ENCODE measurements at regions not wholly inside any gene's neighbourhood (a gene's known extent, or its start where the extent isn't known, plus 50 kb on each side); places are given as distances from the start of the nearest gene placed in this dataset.

- no peak overlapping the region for H3K27ac ChIP-seq (ENCODE audit: extremely low read length, insufficient read depth, low read length)
- ATAC-seq (no peak), DNase-seq (ENCODE audit: low spot score) (no peak), FAIRE-seq (no peak)
- in situ Hi-C loops (cut with HindIII; ENCODE audit: extremely low pct_ligation_motif_present, low pct_unique_long_range_greater_than_20kb) = no loop called here
- TF ChIP-seq HDAC2 (CRISPR knock-in tag; IDR thresholded peaks at IDR 0.05) = no peak
- no peak for TF ChIP-seq IRF9 (CRISPR knock-in tag; IDR thresholded peaks at IDR 0.05; ENCODE audit: borderline replicate concordance)
- TF ChIP-seq ISL2 (CRISPR knock-in tag; IDR thresholded peaks at IDR 0.05) = no peak
- no peak for TF ChIP-seq LBX2 (CRISPR knock-in tag; IDR thresholded peaks at IDR 0.05; ENCODE audit: borderline replicate concordance)
- no peak for TF ChIP-seq HNF4G (IDR thresholded peaks at IDR 0.05; ENCODE audit: borderline replicate concordance, low read depth, low read length)
- TF ChIP-seq HNF4G (CRISPR knock-in tag; IDR thresholded peaks at IDR 0.05; ENCODE audit: borderline replicate concordance, low read depth) = no peak
- no peak for TF ChIP-seq ELF4 (CRISPR knock-in tag; IDR thresholded peaks at IDR 0.05; ENCODE audit: borderline replicate concordance)
- TF ChIP-seq HIVEP1 (CRISPR knock-in tag; IDR thresholded peaks at IDR 0.05) = no peak
- TF ChIP-seq STAT5B (CRISPR knock-in tag; IDR thresholded peaks at IDR 0.05) = no peak
- no peak for TF ChIP-seq FOXP1 (IDR thresholded peaks at IDR 0.05)
- TF ChIP-seq FOXP1 (CRISPR knock-in tag; IDR thresholded peaks at IDR 0.05) = no peak
- no peak for TF ChIP-seq SP4 (CRISPR knock-in tag; IDR thresholded peaks at IDR 0.05)
- TF ChIP-seq ZNF558 (CRISPR knock-in tag; IDR thresholded peaks at IDR 0.05; ENCODE audit: borderline replicate concordance) = no peak
- TF ChIP-seq LRRFIP1 (CRISPR knock-in tag; conservative IDR thresholded peaks at IDR 0.05) = no peak
- no peak for TF ChIP-seq ZNF790 (CRISPR knock-in tag; IDR thresholded peaks at IDR 0.05; ENCODE audit: borderline replicate concordance)
- ChIA-PET CTCF (ENCODE audit: low intra/inter-chr PET ratio, low total read pairs) (no interaction called here), POLR2A (no interaction called here)
- no peaks in the 10 kb centered on the region for H4K20me1 ChIP-seq (ENCODE audit: insufficient read depth, low read length)
- 35% methylated on average over 5 of the region's 5 CpGs for WGBS (ENCODE audit: low lambda C conversion rate)
- no peaks in the 10 kb centered on the region for H3K4me1 ChIP-seq (ENCODE audit: insufficient read depth, low read length)
- H2AFZ ChIP-seq (ENCODE audit: low read length) = no peak overlapping the region
- H3K9me3 ChIP-seq (ENCODE audit: low read length) = no peaks in the 10 kb centered on the region
- no TSS peak for BruUV-seq (replicated peaks)
- no peaks in the 10 kb centered on the region for H3K36me3 ChIP-seq (replicated peaks in 1 of 2; ENCODE audit: control insufficient read depth in 1 of 2, insufficient read depth in 2 of 2, low read length in 2 of 2)
- H3K27me3 ChIP-seq (ENCODE audit: control insufficient read depth in 1 of 2, insufficient read depth in 2 of 2, low read length in 2 of 2) = peaks cover 1 to 32% of the 10 kb centered on the region in 2 experiments; a peak in 3 of 5 replicates
- no peak overlapping the region for H3K4me3 ChIP-seq (replicated peaks in 1 of 3; ENCODE audit: insufficient read depth in 1 of 3, low read depth in 2 of 3, low read length in 3 of 3)
- no peak overlapping the region for H3K9ac ChIP-seq (ENCODE audit: insufficient read depth, low read depth, low read length)
- H3K4me2 ChIP-seq (ENCODE audit: low read depth, low read length) = no peak overlapping the region
- no peaks in the 10 kb centered on the region for H3K79me2 ChIP-seq (ENCODE audit: insufficient read depth, low read length)
- intact Hi-C loops (cut with micrococcal nuclease; ENCODE audit: unreplicated experiment) = no loop called here
Measured at GRCh38 chr9:107636571-107637381, 147.2 kb upstream of the KLF4 start.

Measured in HepG2 (cell line).